ENCODE measurements at regions not wholly inside any gene's neighbourhood (a gene's known extent, or its start where the extent isn't known, plus 50 kb on each side); places are given as distances from the start of the nearest gene placed in this dataset.

- H3K4me1 Mint-ChIP-seq (ENCODE audit: low read depth) = no peaks in the 10 kb centered on the region
- H3K27ac Mint-ChIP-seq = no peak overlapping the region
- no peak for DNase-seq (ENCODE audit: low spot score)
- H3K36me3 Mint-ChIP-seq (ENCODE audit: low read depth) = no peaks in the 10 kb centered on the region
- no peak overlapping the region for H3K4me3 Mint-ChIP-seq
- H3K27me3 Mint-ChIP-seq (ENCODE audit: insufficient read depth) = no peaks in the 10 kb centered on the region
- H3K9me3 Mint-ChIP-seq = peaks cover 4% of the 10 kb centered on the region
- intact Hi-C loops (cut with micrococcal nuclease) = no loop called here
Observed at GRCh38 chr15:47542312-47542989, 174.9 kb upstream of the SEMA6D start.

GRCh38 chr15:47548231-47548630, 169.1 kb upstream of the SEMA6D start:
- no peak overlapping the region for H3K4me3 Mint-ChIP-seq
- H3K27me3 Mint-ChIP-seq (ENCODE audit: insufficient read depth) = no peaks in the 10 kb centered on the region
- H3K9me3 Mint-ChIP-seq = peaks cover 4% of the 10 kb centered on the region
- H3K4me1 Mint-ChIP-seq (ENCODE audit: low read depth) = no peaks in the 10 kb centered on the region
- H3K36me3 Mint-ChIP-seq (ENCODE audit: low read depth) = no peaks in the 10 kb centered on the region
- no peak overlapping the region for H3K27ac Mint-ChIP-seq
- intact Hi-C loops (cut with micrococcal nuclease) = no loop called here
- no peak for DNase-seq (ENCODE audit: low spot score)

GRCh38 chr15:47548986-47549385, 168.3 kb upstream of the SEMA6D start:
- H3K4me3 Mint-ChIP-seq = no peak overlapping the region
- H3K4me1 Mint-ChIP-seq (ENCODE audit: low read depth) = no peaks in the 10 kb centered on the region
- peaks cover 4% of the 10 kb centered on the region for H3K9me3 Mint-ChIP-seq
- no peaks in the 10 kb centered on the region for H3K27me3 Mint-ChIP-seq (ENCODE audit: insufficient read depth)
- no peak for DNase-seq (ENCODE audit: low spot score)
- intact Hi-C loops (cut with micrococcal nuclease) = no loop called here
- H3K27ac Mint-ChIP-seq = no peak overlapping the region
- no peaks in the 10 kb centered on the region for H3K36me3 Mint-ChIP-seq (ENCODE audit: low read depth)

GRCh38 chr15:47551079-47551478, 166.2 kb upstream of the SEMA6D start:
- Mint-ChIP-seq H3K27ac (no peak overlapping the region), H3K9me3 (no peaks in the 10 kb centered on the region), H3K27me3 (ENCODE audit: insufficient read depth) (no peaks in the 10 kb centered on the region), H3K36me3 (ENCODE audit: low read depth) (no peaks in the 10 kb centered on the region), H3K4me3 (no peak overlapping the region), H3K4me1 (ENCODE audit: low read depth) (no peaks in the 10 kb centered on the region)
- no peak for DNase-seq (ENCODE audit: low spot score)
- intact Hi-C loops (cut with micrococcal nuclease) = no loop called here

GRCh38 chr15:47551546-47551945, 165.8 kb upstream of the SEMA6D start:
- no peak overlapping the region for H3K4me3 Mint-ChIP-seq
- H3K9me3 Mint-ChIP-seq = no peaks in the 10 kb centered on the region
- no peak overlapping the region for H3K27ac Mint-ChIP-seq
- no peaks in the 10 kb centered on the region for H3K4me1 Mint-ChIP-seq (ENCODE audit: low read depth)
- H3K27me3 Mint-ChIP-seq (ENCODE audit: insufficient read depth) = no peaks in the 10 kb centered on the region
- no peaks in the 10 kb centered on the region for H3K36me3 Mint-ChIP-seq (ENCODE audit: low read depth)
- no peak for DNase-seq (ENCODE audit: low spot score)
- intact Hi-C loops (cut with micrococcal nuclease) = no loop called here

- intact Hi-C loops (cut with micrococcal nuclease) = no loop called here
- Mint-ChIP-seq H3K4me3 (no peak overlapping the region), H3K27ac (no peak overlapping the region), H3K36me3 (ENCODE audit: low read depth) (no peaks in the 10 kb centered on the region), H3K4me1 (ENCODE audit: low read depth) (no peaks in the 10 kb centered on the region), H3K27me3 (ENCODE audit: insufficient read depth) (no peaks in the 10 kb centered on the region), H3K9me3 (no peaks in the 10 kb centered on the region)
- no peak for DNase-seq (ENCODE audit: low spot score)
Observed at GRCh38 chr15:47552978-47553608, 164.2 kb upstream of the SEMA6D start.

GRCh38 chr15:47553947-47554346, 163.4 kb upstream of the SEMA6D start:
- Mint-ChIP-seq H3K4me1 (ENCODE audit: low read depth) (no peaks in the 10 kb centered on the region), H3K27me3 (ENCODE audit: insufficient read depth) (no peaks in the 10 kb centered on the region), H3K36me3 (ENCODE audit: low read depth) (no peaks in the 10 kb centered on the region), H3K4me3 (no peak overlapping the region), H3K27ac (no peak overlapping the region), H3K9me3 (no peaks in the 10 kb centered on the region)
- intact Hi-C loops (cut with micrococcal nuclease) = no loop called here
- no peak for DNase-seq (ENCODE audit: low spot score)

- H3K4me3 Mint-ChIP-seq = no peak overlapping the region
- H3K4me1 Mint-ChIP-seq (ENCODE audit: low read depth) = no peaks in the 10 kb centered on the region
- no peak for DNase-seq (ENCODE audit: low spot score)
- intact Hi-C loops (cut with micrococcal nuclease) = no loop called here
- H3K9me3 Mint-ChIP-seq = peaks cover 10% of the 10 kb centered on the region
- no peaks in the 10 kb centered on the region for H3K36me3 Mint-ChIP-seq (ENCODE audit: low read depth)
- no peaks in the 10 kb centered on the region for H3K27me3 Mint-ChIP-seq (ENCODE audit: insufficient read depth)
- H3K27ac Mint-ChIP-seq = no peak overlapping the region
Observed at GRCh38 chr15:47561102-47561501, 156.2 kb upstream of the SEMA6D start.

GRCh38 chr15:47565949-47566348, 151.4 kb upstream of the SEMA6D start:
- Mint-ChIP-seq H3K4me1 (ENCODE audit: low read depth) (no peaks in the 10 kb centered on the region), H3K27ac (no peak overlapping the region), H3K36me3 (ENCODE audit: low read depth) (no peaks in the 10 kb centered on the region), H3K4me3 (no peak overlapping the region), H3K9me3 (peaks cover 2% of the 10 kb centered on the region), H3K27me3 (ENCODE audit: insufficient read depth) (no peaks in the 10 kb centered on the region)
- no peak for DNase-seq (ENCODE audit: low spot score)
- intact Hi-C loops (cut with micrococcal nuclease) = no loop called here

GRCh38 chr15:47566610-47567009, 150.7 kb upstream of the SEMA6D start:
- Mint-ChIP-seq H3K9me3 (no peaks in the 10 kb centered on the region), H3K27me3 (ENCODE audit: insufficient read depth) (no peaks in the 10 kb centered on the region), H3K36me3 (ENCODE audit: low read depth) (no peaks in the 10 kb centered on the region), H3K27ac (no peak overlapping the region), H3K4me1 (ENCODE audit: low read depth) (no peaks in the 10 kb centered on the region), H3K4me3 (no peak overlapping the region)
- DNase-seq (ENCODE audit: low spot score) = no peak
- intact Hi-C loops (cut with micrococcal nuclease) = no loop called here

- intact Hi-C loops (cut with micrococcal nuclease) = no loop called here
- Mint-ChIP-seq H3K4me1 (ENCODE audit: low read depth) (no peaks in the 10 kb centered on the region), H3K36me3 (ENCODE audit: low read depth) (no peaks in the 10 kb centered on the region), H3K27me3 (ENCODE audit: insufficient read depth) (no peaks in the 10 kb centered on the region), H3K27ac (no peak overlapping the region), H3K9me3 (no peaks in the 10 kb centered on the region), H3K4me3 (no peak overlapping the region)
- no peak for DNase-seq (ENCODE audit: low spot score)
Observed at GRCh38 chr15:47568030-47568429, 149.3 kb upstream of the SEMA6D start.

- Mint-ChIP-seq H3K27me3 (ENCODE audit: insufficient read depth) (no peaks in the 10 kb centered on the region), H3K4me1 (ENCODE audit: low read depth) (no peaks in the 10 kb centered on the region), H3K36me3 (ENCODE audit: low read depth) (no peaks in the 10 kb centered on the region), H3K9me3 (no peaks in the 10 kb centered on the region), H3K27ac (no peak overlapping the region), H3K4me3 (no peak overlapping the region)
- intact Hi-C loops (cut with micrococcal nuclease) = no loop called here
- no peak for DNase-seq (ENCODE audit: low spot score)
Observed at GRCh38 chr15:47570044-47570443, 147.3 kb upstream of the SEMA6D start.

- Mint-ChIP-seq H3K27me3 (ENCODE audit: insufficient read depth) (no peaks in the 10 kb centered on the region), H3K4me1 (ENCODE audit: low read depth) (no peaks in the 10 kb centered on the region), H3K4me3 (no peak overlapping the region), H3K9me3 (no peaks in the 10 kb centered on the region), H3K27ac (no peak overlapping the region), H3K36me3 (ENCODE audit: low read depth) (no peaks in the 10 kb centered on the region)
- DNase-seq (ENCODE audit: low spot score) = no peak
- intact Hi-C loops (cut with micrococcal nuclease) = no loop called here
Observed at GRCh38 chr15:47570451-47570850, 146.9 kb upstream of the SEMA6D start.
